HG03097 (cell line): ENCODE measurements at regions not wholly inside any gene's neighbourhood (a gene's known extent, or its start where the extent isn't known, plus 50 kb on each side); places are given as distances from the start of the nearest gene placed in this dataset.
"Not testable (repeated sequence)": the region's sequence is repeated elsewhere in the genome, so short reads cannot be mapped to it uniquely, and the experiment has no call there.

Experiments used
- ATAC-seq: cut with Tn5 transposase; IDR thresholded peaks from one replicate; pipeline ENCODE4 v1.9.1; 2021; ENCODE audit not compliant: unreplicated experiment, low FRiP score

GRCh38 chr18:22503803-22504202, 86.1 kb upstream of the CTAGE1 start:
- ATAC-seq = no peak

GRCh38 chr18:22504251-22505030, 86.7 kb upstream of the CTAGE1 start:
- ATAC-seq = no peak

- no peak for ATAC-seq
Measured at GRCh38 chr18:22505141-22505591, 87.5 kb upstream of the CTAGE1 start.

- ATAC-seq = no peak
Measured at GRCh38 chr18:22507055-22507454, 89.3 kb upstream of the CTAGE1 start.

GRCh38 chr18:22509423-22509822, 91.7 kb upstream of the CTAGE1 start:
- no peak for ATAC-seq

- ATAC-seq = no peak
Measured at GRCh38 chr18:22510697-22511096, 93.0 kb upstream of the CTAGE1 start.

GRCh38 chr18:22513721-22514481, 96.2 kb upstream of the CTAGE1 start:
- ATAC-seq = no peak

- ATAC-seq = no peak
Measured at GRCh38 chr18:22514655-22515054, 96.9 kb upstream of the CTAGE1 start.

- ATAC-seq = no peak
Measured at GRCh38 chr18:22515250-22515649, 97.5 kb upstream of the CTAGE1 start.

GRCh38 chr18:22517356-22517755, 99.6 kb upstream of the CTAGE1 start:
- no peak for ATAC-seq

GRCh38 chr18:22521026-22521707, 103.5 kb upstream of the CTAGE1 start:
- ATAC-seq = no peak

GRCh38 chr18:22523481-22523880, 105.8 kb upstream of the CTAGE1 start:
- ATAC-seq = no peak

- ATAC-seq = no peak
Measured at GRCh38 chr18:22524783-22525182, 107.1 kb upstream of the CTAGE1 start.

- no peak for ATAC-seq
Measured at GRCh38 chr18:22525313-22525712, 107.6 kb upstream of the CTAGE1 start.

- no peak for ATAC-seq
Measured at GRCh38 chr18:22525883-22526282, 108.2 kb upstream of the CTAGE1 start.

GRCh38 chr18:22528291-22528690, 110.6 kb upstream of the CTAGE1 start:
- ATAC-seq = no peak

- not testable (repeated sequence) for ATAC-seq
Measured at GRCh38 chr18:22534706-22535105, 117.0 kb upstream of the CTAGE1 start.

- no peak for ATAC-seq
Measured at GRCh38 chr18:22536558-22536957, 118.8 kb upstream of the CTAGE1 start.

GRCh38 chr18:22538426-22538825, 120.7 kb upstream of the CTAGE1 start:
- no peak for ATAC-seq

GRCh38 chr18:22539051-22539765, 121.5 kb upstream of the CTAGE1 start:
- no peak for ATAC-seq

- ATAC-seq = no peak
Measured at GRCh38 chr18:22541232-22541631, 123.5 kb upstream of the CTAGE1 start.
